A549 (cell line): ENCODE measurements at regions not wholly inside any gene's neighbourhood (a gene's known extent, or its start where the extent isn't known, plus 50 kb on each side); places are given as distances from the start of the nearest gene placed in this dataset.

Experiments used
- EHF ChIP-seq: fragments of 250-450 bp; sonication (Bioruptor Pico); IDR thresholded peaks from 2 replicates; pipeline ENCODE4 v1.5.0; 2020; ENCODE audit warnings: mild to moderate bottlenecking
- ELK1 ChIP-seq: fragments of 150-350 bp; IDR thresholded peaks from 2 replicates; pipeline ENCODE4 v1.6.1; 2014; ENCODE audit warnings: low read depth, mild to moderate bottlenecking, low read length
- KDM5A ChIP-seq: fragments of 200-600 bp; sonication (generic); IDR thresholded peaks from 2 replicates; pipeline ENCODE4 v1.6.1; 2016; ENCODE audit warnings: antibody characterized with exemption, mild to moderate bottlenecking
- PHF8 ChIP-seq: fragments of 200-600 bp; sonication (generic); IDR thresholded peaks from 2 replicates; pipeline ENCODE4 v1.6.1; 2016; ENCODE audit warnings: low read depth, mild to moderate bottlenecking, antibody characterized with exemption, moderate library complexity, borderline replicate concordance
- POLR2A ChIP-seq: IDR thresholded peaks from 2 replicates; pipeline ENCODE4 v1.6.1; 2012; ENCODE audit warnings: mild to moderate bottlenecking, low read length
- POLR2AphosphoS2 ChIP-seq: conservative IDR thresholded peaks from 2 replicates; pipeline ENCODE4 v1.6.1; 2012; ENCODE audit warnings: low read length, improper control_type of control experiment, inconsistent platforms
- RAD21 ChIP-seq, 2 experiments: fragments of >200 bp in 1 of 2; sonication (Bioruptor Twin) in 1 of 2; formaldehyde crosslinking in 1 of 2; IDR thresholded peaks in 1 of 2; conservative IDR thresholded peaks in 1 of 2; 2 replicates in 1 of 2; 3 replicates in 1 of 2; pipeline ENCODE4 v1.6.1; 2012 to 2018; ENCODE audit warnings: inconsistent platforms in 1 of 2
- RARB ChIP-seq: fragments of 250-450 bp; sonication (Bioruptor Pico); IDR thresholded peaks from 2 replicates; pipeline ENCODE4 v1.8.0; 2021; ENCODE audit warnings: mild to moderate bottlenecking, moderate library complexity
- RCOR1 ChIP-seq: fragments of 150-350 bp; IDR thresholded peaks from 2 replicates; pipeline ENCODE4 v1.6.1; 2014; ENCODE audit warnings: antibody characterized with exemption, low read length, low read depth
- REST ChIP-seq: fragments of 200-600 bp; sonication (generic); IDR thresholded peaks from 2 replicates; pipeline ENCODE4 v1.6.1; 2016; ENCODE audit warnings: antibody characterized with exemption, mild to moderate bottlenecking, moderate library complexity
- TF ChIP-seq, protein P1 (sequence below): fragments of >200 bp; sonication (Bioruptor Twin); formaldehyde crosslinking; IDR thresholded peaks from 3 replicates; pipeline ENCODE4 v1.5.1; 2016

DNA sequence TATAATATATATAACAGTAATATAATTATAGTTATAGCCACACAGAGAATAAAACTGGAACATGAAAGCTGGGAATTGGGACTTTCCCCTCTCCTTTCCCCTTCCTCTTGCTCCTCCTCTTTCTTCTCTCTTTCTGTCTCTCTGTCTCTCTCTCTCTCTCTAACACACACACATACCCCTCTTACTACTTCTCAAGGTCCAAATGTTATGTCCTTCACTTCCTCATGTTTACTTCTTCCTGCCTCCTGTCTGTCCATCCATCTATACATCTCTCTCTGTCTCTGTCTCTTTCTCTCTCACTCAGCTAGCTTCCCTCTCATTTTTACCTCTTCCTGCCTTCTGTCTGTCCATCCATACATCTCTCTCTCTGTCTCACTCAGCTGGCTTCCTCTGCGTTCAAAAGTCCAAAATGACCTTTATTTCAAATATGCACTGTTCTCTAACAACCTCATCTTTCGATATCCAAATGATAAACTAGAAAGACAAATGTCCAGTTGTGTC is 261.1 kb downstream of the SIPA1L2 start:
- TF ChIP-seq RAD21 (conservative IDR thresholded peaks at IDR 0.05 in 1 of 2, IDR thresholded peaks at IDR 0.05 in 1 of 2) (no peak), RARB (CRISPR knock-in tag) (no peak), KDM5A (no peak), ELK1 (no peak), EHF (CRISPR knock-in tag) (no peak), RCOR1 (no peak), PHF8 (no peak), POLR2A (no peak), REST (no peak), POLR2AphosphoS2 (no peak)
- TF ChIP-seq, protein P1, sequence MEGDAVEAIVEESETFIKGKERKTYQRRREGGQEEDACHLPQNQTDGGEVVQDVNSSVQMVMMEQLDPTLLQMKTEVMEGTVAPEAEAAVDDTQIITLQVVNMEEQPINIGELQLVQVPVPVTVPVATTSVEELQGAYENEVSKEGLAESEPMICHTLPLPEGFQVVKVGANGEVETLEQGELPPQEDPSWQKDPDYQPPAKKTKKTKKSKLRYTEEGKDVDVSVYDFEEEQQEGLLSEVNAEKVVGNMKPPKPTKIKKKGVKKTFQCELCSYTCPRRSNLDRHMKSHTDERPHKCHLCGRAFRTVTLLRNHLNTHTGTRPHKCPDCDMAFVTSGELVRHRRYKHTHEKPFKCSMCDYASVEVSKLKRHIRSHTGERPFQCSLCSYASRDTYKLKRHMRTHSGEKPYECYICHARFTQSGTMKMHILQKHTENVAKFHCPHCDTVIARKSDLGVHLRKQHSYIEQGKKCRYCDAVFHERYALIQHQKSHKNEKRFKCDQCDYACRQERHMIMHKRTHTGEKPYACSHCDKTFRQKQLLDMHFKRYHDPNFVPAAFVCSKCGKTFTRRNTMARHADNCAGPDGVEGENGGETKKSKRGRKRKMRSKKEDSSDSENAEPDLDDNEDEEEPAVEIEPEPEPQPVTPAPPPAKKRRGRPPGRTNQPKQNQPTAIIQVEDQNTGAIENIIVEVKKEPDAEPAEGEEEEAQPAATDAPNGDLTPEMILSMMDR = no peak
